GM21717 (cell line): ENCODE measurements at regions not wholly inside any gene's neighbourhood (a gene's known extent, or its start where the extent isn't known, plus 50 kb on each side); places are given as distances from the start of the nearest gene placed in this dataset.

Experiments used
- ATAC-seq: cut with Tn5 transposase; IDR thresholded peaks from one replicate; pipeline ENCODE4 v1.9.1; 2021; ENCODE audit warnings: mild to moderate bottlenecking, moderate library complexity; ENCODE audit not compliant: unreplicated experiment

- ATAC-seq = no peak
Measured at GRCh38 chr2:65487404-65487803, 55.0 kb upstream of the SPRED2 start.

- ATAC-seq = no peak
Measured at GRCh38 chr2:65486802-65487201, 54.4 kb upstream of the SPRED2 start.

- ATAC-seq = no peak
Measured at GRCh38 chr2:65486282-65486681, 53.9 kb upstream of the SPRED2 start.

GRCh38 chr2:65485839-65486238 lies 53.4 kb upstream of the SPRED2 start:
- no peak for ATAC-seq

- ATAC-seq = no peak
Measured at GRCh38 chr2:65483763-65484162, 51.4 kb upstream of the SPRED2 start.

GRCh38 chr2:65482971-65483370 lies 50.6 kb upstream of the SPRED2 start:
- no peak for ATAC-seq
